K562 (cell line): ENCODE measurements at regions not wholly inside any gene's neighbourhood (a gene's known extent, or its start where the extent isn't known, plus 50 kb on each side); places are given as distances from the start of the nearest gene placed in this dataset.

Experiments used
- ATAC-seq: fragments of 200-7000 bp; cut with Tn5 transposase; 3 replicates; pipeline ENCODE4 v1.9.1; 2020; ENCODE audit warnings: moderate library complexity
- BruUV-seq: library from RNA; stranded (reverse); fragments of 400-500 nt; replicated peaks from 2 replicates; lab custom pipeline; 2021; lab: Mats Ljungman, UMichigan
- CTCF ChIA-PET: fragments of 300-600 bp; formaldehyde crosslinking; extraction: SDS; loops from one replicate; lab custom pipeline; 2021; ENCODE audit warnings: low intra/inter-chr PET ratio; lab: Yijun Ruan, JAX
- POLR2A ChIA-PET: fragments of 300-600, 350-650 bp; sonication (Branson Sonifier 250); formaldehyde crosslinking; extraction: SDS; loops from one replicate; lab custom pipeline; 2021; ENCODE audit warnings: antibody characterized with exemption, inconsistent platforms; lab: Yijun Ruan, JAX
- DNase-seq, 4 experiments: peaks; one replicate each; pipeline versions ENCODE4 v3.0.0 to v3.0.0-alpha.2; 2011 to 2018; ENCODE audit warnings: low spot score in 3 of 4, mixed read lengths in 3 of 4; ENCODE audit errors: extremely low read depth in 1 of 4
- FAIRE-seq: peaks from 2 replicates; lab custom pipeline; 2011; peaks lifted over from hg19 to GRCh38; lab: Jason Lieb, UNC
- H2AFZ ChIP-seq: 2 replicates; pipeline ENCODE4 v1.6.0; 2011; ENCODE audit warnings: low read depth, low read length, control low read depth, inconsistent platforms
- H3K27ac ChIP-seq: fragments of 200-600 bp; 3 replicates; pipeline ENCODE4 v1.8.0; 2011; ENCODE audit warnings: low read depth, mild to moderate bottlenecking, control low read depth, inconsistent platforms, low read length, moderate library complexity, mixed read lengths; ENCODE audit errors: extremely low read depth
- H3K27me3 ChIP-seq, 2 experiments: fragments of 300-600 bp in 1 of 2; 2 replicates in 1 of 2; 3 replicates in 1 of 2; pipeline versions ENCODE4 v1.6.0 to v1.8.0; 2011; ENCODE audit warnings: inconsistent platforms in 2 of 2, low read length in 2 of 2, mild to moderate bottlenecking in 1 of 2, mixed read lengths in 1 of 2, moderate library complexity in 1 of 2; ENCODE audit not compliant: control insufficient read depth in 2 of 2, insufficient read depth in 2 of 2
- H3K36me3 ChIP-seq: fragments of 300-600 bp; 3 replicates; pipeline ENCODE4 v1.8.0; 2011; ENCODE audit warnings: mild to moderate bottlenecking, low read length, inconsistent platforms; ENCODE audit not compliant: control insufficient read depth, insufficient read depth
- H3K4me1 ChIP-seq, 2 experiments: fragments of 200-600 bp in 1 of 2; replicated peaks in 1 of 2; 2 replicates in 1 of 2; 3 replicates in 1 of 2; pipeline versions ENCODE4 v1.5.1 to v1.8.0; 2011; ENCODE audit warnings: inconsistent platforms in 2 of 2, low read length in 2 of 2, mild to moderate bottlenecking in 1 of 2, mixed read lengths in 1 of 2, moderate library complexity in 1 of 2; ENCODE audit not compliant: control insufficient read depth in 2 of 2, insufficient read depth in 2 of 2
- H3K4me2 ChIP-seq: 2 replicates; pipeline ENCODE4 v1.6.1; 2011; ENCODE audit warnings: low read length, control low read depth, inconsistent platforms, mixed read lengths; ENCODE audit not compliant: insufficient read depth
- H3K4me3 ChIP-seq: fragments of 200-600 bp; sonication (generic), shearing (Covaris generic); 2 replicates; pipeline ENCODE4 v1.5.1; 2016; ENCODE audit warnings: control low read depth, inconsistent platforms
- H3K79me2 ChIP-seq: fragments of 200-600 bp; 3 replicates; pipeline ENCODE4 v1.8.0; 2011; ENCODE audit warnings: low read length, inconsistent platforms; ENCODE audit not compliant: control insufficient read depth, insufficient read depth
- H3K9ac ChIP-seq, 2 experiments: 2 replicates each; pipeline versions ENCODE4 v1.6.0 to v1.6.1; 2011; ENCODE audit warnings: low read depth in 2 of 2, low read length in 2 of 2, control low read depth in 1 of 2, inconsistent platforms in 1 of 2, mild to moderate bottlenecking in 1 of 2, mixed read lengths in 1 of 2; ENCODE audit not compliant: insufficient read depth in 1 of 2
- H3K9me1 ChIP-seq: one replicate; pipeline ENCODE4 v1.6.0; 2011; ENCODE audit warnings: inconsistent platforms, mild to moderate bottlenecking, low read length, moderate library complexity; ENCODE audit not compliant: control insufficient read depth, insufficient read depth
- H3K9me3 ChIP-seq: replicated peaks from 2 replicates; pipeline ENCODE4 v1.5.1; 2011; ENCODE audit warnings: low read depth, low read length, inconsistent platforms; ENCODE audit not compliant: control insufficient read depth, insufficient read depth
- H4K20me1 ChIP-seq: replicated peaks from 2 replicates; pipeline ENCODE4 v1.6.1; 2011; ENCODE audit warnings: low read length, inconsistent platforms, mixed read lengths; ENCODE audit not compliant: control insufficient read depth, insufficient read depth
- ARID3B ChIP-seq: fragments of 250-450 bp; sonication (Bioruptor Pico); IDR thresholded peaks from 2 replicates; pipeline ENCODE4 v1.4.0; 2020; ENCODE audit warnings: borderline replicate concordance
- EGR1 ChIP-seq: fragments of 450-650 bp; conservative IDR thresholded peaks from 2 replicates; pipeline ENCODE4 v1.6.1; 2017; ENCODE audit warnings: mild to moderate bottlenecking
- HBP1 ChIP-seq: fragments of 450-650 bp; formaldehyde crosslinking; IDR thresholded peaks from 2 replicates; pipeline ENCODE4 v1.4.0; 2022; ENCODE audit warnings: missing genetic modification characterization
- IFI16 ChIP-seq: fragments of 250-450 bp; sonication (Bioruptor Pico); IDR thresholded peaks from 2 replicates; pipeline ENCODE4 v2.1.2; 2022; ENCODE audit warnings: mild to moderate bottlenecking, inconsistent platforms
- KDM1A ChIP-seq, 2 experiments: fragments of 450-650 bp; IDR thresholded peaks; 2 replicates each; pipeline ENCODE4 v1.6.1; 2016; ENCODE audit warnings: mild to moderate bottlenecking in 2 of 2
- MTA2 ChIP-seq: fragments of 450-650 bp; IDR thresholded peaks from 2 replicates; pipeline ENCODE4 v1.6.1; 2016; ENCODE audit warnings: low read depth
- MYBL2 ChIP-seq, 2 experiments: fragments of 450-650 bp in 1 of 2; sonication (generic) in 1 of 2; formaldehyde crosslinking in 1 of 2; IDR thresholded peaks; 2 replicates each; pipeline versions ENCODE4 v1.6.1 to v1.8.1; 2017 to 2022; ENCODE audit warnings: borderline replicate concordance in 1 of 2, inconsistent platforms in 1 of 2, low read depth in 1 of 2, mild to moderate bottlenecking in 1 of 2, missing genetic modification reagents in 1 of 2, moderate library complexity in 1 of 2
- NBN ChIP-seq: fragments of 450-650 bp; IDR thresholded peaks from 2 replicates; pipeline ENCODE4 v1.6.1; 2016; ENCODE audit warnings: low read depth, mild to moderate bottlenecking
- TARDBP ChIP-seq: fragments of 450-650 bp; IDR thresholded peaks from 2 replicates; pipeline ENCODE4 v1.6.1; 2016
- TBL1XR1 ChIP-seq, 2 experiments: IDR thresholded peaks; 2 replicates each; pipeline ENCODE4 v1.6.1; 2012; ENCODE audit warnings: improper control_type of control experiment in 2 of 2, low read length in 2 of 2, mild to moderate bottlenecking in 1 of 2
- ZNF224 ChIP-seq: sonication (generic); formaldehyde crosslinking; IDR thresholded peaks from 2 replicates; pipeline ENCODE4 v1.8.0; 2022; ENCODE audit warnings: mild to moderate bottlenecking, missing genetic modification reagents
- ZNF263 ChIP-seq: sonication (generic); formaldehyde crosslinking; IDR thresholded peaks from 2 replicates; pipeline ENCODE4 v1.8.0; 2022; ENCODE audit warnings: mild to moderate bottlenecking, missing genetic modification reagents, borderline replicate concordance
- ZNF592 ChIP-seq: fragments of 450-650 bp; IDR thresholded peaks from 2 replicates; pipeline ENCODE4 v1.6.1; 2017; ENCODE audit warnings: antibody characterized with exemption, mild to moderate bottlenecking
- WGBS: fragments of 100-300 bp; shearing (Covaris generic); methylation state at CpG from one replicate; pipeline ENCODE4 v1.1.6; 2016; ENCODE audit warnings: low coverage, mixed read lengths; ENCODE audit not compliant: insufficient coverage; ENCODE audit errors: missing lambda C conversion rate; 5-methylcytosine and 5-hydroxymethylcytosine counted together
- in situ Hi-C: fragments of 300-500 bp; cut with MboI; formaldehyde crosslinking; loops from 4 replicates; pipeline ENCODE4 v1.15.0; 2018; ENCODE audit warnings: inconsistent platforms, mixed read lengths
- intact Hi-C: fragments of 100-400 bp; cut with micrococcal nuclease; formaldehyde crosslinking; loops from 2 replicates; pipeline ENCODE4 v1.14.2; 2022

GRCh38 chr12:42666671-42667243, 77.2 kb upstream of the PRICKLE1 start:
- Histone ChIP-seq H3K4me2 (no peak overlapping the region), H4K20me1 (no peaks in the 10 kb centered on the region), H3K27me3 (no peaks in the 10 kb centered on the region), H3K36me3 (no peaks in the 10 kb centered on the region), H3K27ac (no peak overlapping the region), H3K4me3 (no peak overlapping the region), H2AFZ (no peak overlapping the region), H3K4me1 (no peaks in the 10 kb centered on the region), H3K9me3 (no peaks in the 10 kb centered on the region), H3K79me2 (no peaks in the 10 kb centered on the region), H3K9ac (no peak overlapping the region), H3K9me1 (no peaks in the 10 kb centered on the region)
- intact Hi-C loops: no loop called here
- no peak for TF ChIP-seq HBP1
- TF ChIP-seq ARID3B: no peak
- TF ChIP-seq TARDBP: no peak
- no peak for TF ChIP-seq MTA2
- TF ChIP-seq ZNF263 (CRISPR knock-in tag): no peak
- no peak for TF ChIP-seq ZNF592
- TF ChIP-seq ZNF224: no peak
- no peak for TF ChIP-seq EGR1
- no peak for TF ChIP-seq MYBL2 (IDR thresholded peaks at IDR 0.05; ENCODE audit: low read depth)
- no peak for TF ChIP-seq MYBL2 (CRISPR knock-in tag; IDR thresholded peaks at IDR 0.05; ENCODE audit: borderline replicate concordance)
- no peak for TF ChIP-seq KDM1A (IDR thresholded peaks at IDR 0.05)
- TF ChIP-seq TBL1XR1 (IDR thresholded peaks at IDR 0.05; ENCODE audit: low read length in 2 of 2): no peak
- TF ChIP-seq NBN: no peak
- TF ChIP-seq IFI16 (CRISPR knock-in tag): no peak
- CTCF ChIA-PET: no interaction called here
- ATAC-seq (no peak), FAIRE-seq (no peak), DNase-seq (peak in 1 of 4 experiments; percentile 2)
- WGBS: 2% methylated on average over 5 of the region's 5 CpGs
- POLR2A ChIA-PET: interaction anchor here (1.0 kb wide), 1 partner anchor 93 kb away, joined by 3 read pairs; no protein-coding TSS in a partner anchor
- in situ Hi-C loops: no loop called here
- BruUV-seq: no TSS peak
